Prostate gland (tissue), 2 donors: ENCODE measurements at regions not wholly inside any gene's neighbourhood (a gene's known extent, or its start where the extent isn't known, plus 50 kb on each side); places are given as distances from the start of the nearest gene placed in this dataset.

ENCODE experiments used
- POLR2A ChIP-seq: fragments of 450-650 bp; IDR thresholded peaks from one replicate; pipeline ENCODE4 v1.6.1; 2016; ENCODE audit warnings: antibody characterized with exemption, mild to moderate bottlenecking
- TF ChIP-seq, protein P1 (sequence below), 4 experiments: fragments of 200-600 bp in 2 of 4; fragments of 450-650 bp in 2 of 4; sonication (generic) in 2 of 4; IDR thresholded peaks; 1 replicate in 3 of 4; 2 replicates in 1 of 4; pipeline ENCODE4 v1.5.1; 2016 to 2019; ENCODE audit warnings: antibody characterized with exemption in 4 of 4, mild to moderate bottlenecking in 2 of 4, moderate library complexity in 2 of 4

DNA sequence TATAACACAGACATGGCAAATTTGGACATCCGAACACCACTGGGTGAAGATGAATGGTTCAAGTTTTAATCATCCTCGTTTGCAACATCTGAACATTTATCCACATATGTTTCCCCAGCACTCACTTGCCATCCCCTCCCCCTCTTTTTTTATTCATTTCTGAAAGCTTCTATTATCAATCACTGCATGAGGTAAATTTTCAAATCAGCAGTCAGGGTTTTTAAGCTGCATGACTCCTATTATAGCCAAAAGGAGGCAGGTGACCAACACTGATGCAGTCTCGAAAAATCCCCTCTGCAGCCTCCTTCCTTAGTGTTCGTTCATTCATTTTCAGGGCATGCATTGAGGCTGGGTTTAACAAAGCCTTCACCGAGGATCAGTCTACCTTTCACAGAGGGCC lies 530.8 kb upstream of the JARID2 start:
- TF ChIP-seq, protein P1, sequence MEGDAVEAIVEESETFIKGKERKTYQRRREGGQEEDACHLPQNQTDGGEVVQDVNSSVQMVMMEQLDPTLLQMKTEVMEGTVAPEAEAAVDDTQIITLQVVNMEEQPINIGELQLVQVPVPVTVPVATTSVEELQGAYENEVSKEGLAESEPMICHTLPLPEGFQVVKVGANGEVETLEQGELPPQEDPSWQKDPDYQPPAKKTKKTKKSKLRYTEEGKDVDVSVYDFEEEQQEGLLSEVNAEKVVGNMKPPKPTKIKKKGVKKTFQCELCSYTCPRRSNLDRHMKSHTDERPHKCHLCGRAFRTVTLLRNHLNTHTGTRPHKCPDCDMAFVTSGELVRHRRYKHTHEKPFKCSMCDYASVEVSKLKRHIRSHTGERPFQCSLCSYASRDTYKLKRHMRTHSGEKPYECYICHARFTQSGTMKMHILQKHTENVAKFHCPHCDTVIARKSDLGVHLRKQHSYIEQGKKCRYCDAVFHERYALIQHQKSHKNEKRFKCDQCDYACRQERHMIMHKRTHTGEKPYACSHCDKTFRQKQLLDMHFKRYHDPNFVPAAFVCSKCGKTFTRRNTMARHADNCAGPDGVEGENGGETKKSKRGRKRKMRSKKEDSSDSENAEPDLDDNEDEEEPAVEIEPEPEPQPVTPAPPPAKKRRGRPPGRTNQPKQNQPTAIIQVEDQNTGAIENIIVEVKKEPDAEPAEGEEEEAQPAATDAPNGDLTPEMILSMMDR (IDR thresholded peaks at IDR 0.05): no peak
- TF ChIP-seq POLR2A: no peak
